Stomach (tissue), 4 donors: ENCODE measurements at regions not wholly inside any gene's neighbourhood (a gene's known extent, or its start where the extent isn't known, plus 50 kb on each side); places are given as distances from the start of the nearest gene placed in this dataset.

ENCODE experiments used
- POLR2AphosphoS5 ChIP-seq, 3 donors: sonication (generic); formaldehyde crosslinking; IDR thresholded peaks; one replicate each; pipeline ENCODE4 v1.6.1; 2016; ENCODE audit warnings: antibody characterized with exemption in 3 of 3
- TF ChIP-seq, protein P1 (sequence below), 7 experiments: fragments of 450-650 bp in 4 of 7; fragments of 200-600 bp in 3 of 7; sonication (generic) in 3 of 7; IDR thresholded peaks; one replicate each; pipeline ENCODE4 v1.5.1; 2016 to 2019; ENCODE audit warnings: antibody characterized with exemption in 7 of 7, control low read depth in 2 of 7, mild to moderate bottlenecking in 1 of 7

DNA sequence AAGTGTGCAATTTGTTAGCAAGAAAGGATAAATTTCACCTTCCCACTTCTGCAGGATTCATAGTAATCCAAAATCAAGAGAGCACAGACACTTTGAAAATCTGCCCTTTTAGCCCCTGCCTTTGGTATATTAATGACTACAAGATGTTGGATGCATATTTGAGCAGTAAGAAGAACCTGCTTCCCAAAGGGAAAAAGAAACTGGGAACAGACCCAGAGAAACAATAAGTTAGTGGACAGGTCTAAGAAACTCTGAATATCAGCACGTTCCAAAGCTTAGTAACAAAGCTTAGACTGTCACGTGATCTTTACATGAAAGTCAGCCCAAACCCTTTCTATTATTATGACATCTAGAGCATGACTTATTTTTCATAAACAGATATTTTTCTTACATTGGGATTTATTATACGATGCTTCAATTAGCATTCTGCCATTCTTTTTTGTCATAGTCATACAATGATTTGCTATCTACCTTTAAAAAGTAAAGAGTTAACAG is 390.9 kb upstream of the ADGRL2 start:
- no peak for TF ChIP-seq POLR2AphosphoS5 (IDR thresholded peaks at IDR 0.05)
- TF ChIP-seq, protein P1, sequence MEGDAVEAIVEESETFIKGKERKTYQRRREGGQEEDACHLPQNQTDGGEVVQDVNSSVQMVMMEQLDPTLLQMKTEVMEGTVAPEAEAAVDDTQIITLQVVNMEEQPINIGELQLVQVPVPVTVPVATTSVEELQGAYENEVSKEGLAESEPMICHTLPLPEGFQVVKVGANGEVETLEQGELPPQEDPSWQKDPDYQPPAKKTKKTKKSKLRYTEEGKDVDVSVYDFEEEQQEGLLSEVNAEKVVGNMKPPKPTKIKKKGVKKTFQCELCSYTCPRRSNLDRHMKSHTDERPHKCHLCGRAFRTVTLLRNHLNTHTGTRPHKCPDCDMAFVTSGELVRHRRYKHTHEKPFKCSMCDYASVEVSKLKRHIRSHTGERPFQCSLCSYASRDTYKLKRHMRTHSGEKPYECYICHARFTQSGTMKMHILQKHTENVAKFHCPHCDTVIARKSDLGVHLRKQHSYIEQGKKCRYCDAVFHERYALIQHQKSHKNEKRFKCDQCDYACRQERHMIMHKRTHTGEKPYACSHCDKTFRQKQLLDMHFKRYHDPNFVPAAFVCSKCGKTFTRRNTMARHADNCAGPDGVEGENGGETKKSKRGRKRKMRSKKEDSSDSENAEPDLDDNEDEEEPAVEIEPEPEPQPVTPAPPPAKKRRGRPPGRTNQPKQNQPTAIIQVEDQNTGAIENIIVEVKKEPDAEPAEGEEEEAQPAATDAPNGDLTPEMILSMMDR (IDR thresholded peaks at IDR 0.05): no peak
